ENCODE measurements at regions not wholly inside any gene's neighbourhood (a gene's known extent, or its start where the extent isn't known, plus 50 kb on each side); places are given as distances from the start of the nearest gene placed in this dataset.

GRCh38 chr3:28134792-28135375 lies 106.5 kb upstream of the CMC1 start (continued):
- TF ChIP-seq BRCA1 (CRISPR knock-in tag; IDR thresholded peaks at IDR 0.05): no peak
- no peak for TF ChIP-seq ZBTB20 (CRISPR knock-in tag; IDR thresholded peaks at IDR 0.05; ENCODE audit: borderline replicate concordance, low read depth)
- TF ChIP-seq PRPF4 (IDR thresholded peaks at IDR 0.05; ENCODE audit: low read depth, low read length, poor library complexity, severe bottlenecking): no peak
- TF ChIP-seq SOX13 (IDR thresholded peaks at IDR 0.05): 0 out of 2 replicates have a peak, but pooled peaks have one; percentile 14
- peak in 1 of 2 experiments; percentile 75; a peak in 2 of 4 replicates for TF ChIP-seq SOX13 (CRISPR knock-in tag; conservative IDR thresholded peaks at IDR 0.05 in 1 of 2, IDR thresholded peaks at IDR 0.05 in 1 of 2)
- TF ChIP-seq TEAD2 (CRISPR knock-in tag; IDR thresholded peaks at IDR 0.05): no peak
- no peak for TF ChIP-seq RFX1 (IDR thresholded peaks at IDR 0.05)
- no peak for TF ChIP-seq ZNF17 (CRISPR knock-in tag; IDR thresholded peaks at IDR 0.05)
- 0 out of 2 replicates have a peak, but pooled peaks have one; percentile 20 for TF ChIP-seq PHF21A (CRISPR knock-in tag; IDR thresholded peaks at IDR 0.05)
- 0 out of 2 replicates have a peak, but pooled peaks have one; percentile 57 for TF ChIP-seq MIER2 (CRISPR knock-in tag; IDR thresholded peaks at IDR 0.05)
- TF ChIP-seq ZNF296 (CRISPR knock-in tag; conservative IDR thresholded peaks at IDR 0.05): no peak
- TF ChIP-seq TCF7L2 (IDR thresholded peaks at IDR 0.05; ENCODE audit: low read depth, low read length): no peak
- TF ChIP-seq ZMYM2 (CRISPR knock-in tag; IDR thresholded peaks at IDR 0.05): no peak
- TF ChIP-seq TEAD3 (CRISPR knock-in tag; optimal IDR thresholded peaks at IDR 0.05; ENCODE audit: borderline replicate concordance): peak; percentile 58
- no peak for TF ChIP-seq ZNF746 (CRISPR knock-in tag; IDR thresholded peaks at IDR 0.05)
- peak; percentile 87 for TF ChIP-seq HNF4A (CRISPR knock-in tag; IDR thresholded peaks at IDR 0.05)
- 0 out of 2 replicates have a peak, but pooled peaks have one; percentile 17 for TF ChIP-seq FOXA3 (CRISPR knock-in tag; IDR thresholded peaks at IDR 0.05)
- TF ChIP-seq ZNF350 (CRISPR knock-in tag; IDR thresholded peaks at IDR 0.05; ENCODE audit: borderline replicate concordance, low read depth): no peak
- TF ChIP-seq HMG20A (CRISPR knock-in tag; IDR thresholded peaks at IDR 0.05; ENCODE audit: borderline replicate concordance): peak; percentile 71
- TF ChIP-seq ZNF12 (CRISPR knock-in tag; IDR thresholded peaks at IDR 0.05): peak; percentile 32; the same call in 1 of the 2 replicates
- TF ChIP-seq SMC3 (IDR thresholded peaks at IDR 0.05; ENCODE audit: low read length): no peak
- TF ChIP-seq TBX2 (CRISPR knock-in tag; IDR thresholded peaks at IDR 0.05; ENCODE audit: borderline replicate concordance): no peak
- TF ChIP-seq SP5 (CRISPR knock-in tag; IDR thresholded peaks at IDR 0.05; ENCODE audit: borderline replicate concordance, low read depth): no peak
- TF ChIP-seq ZNF143 (CRISPR knock-in tag; IDR thresholded peaks at IDR 0.05): peak; percentile 48
- TF ChIP-seq, protein P1, sequence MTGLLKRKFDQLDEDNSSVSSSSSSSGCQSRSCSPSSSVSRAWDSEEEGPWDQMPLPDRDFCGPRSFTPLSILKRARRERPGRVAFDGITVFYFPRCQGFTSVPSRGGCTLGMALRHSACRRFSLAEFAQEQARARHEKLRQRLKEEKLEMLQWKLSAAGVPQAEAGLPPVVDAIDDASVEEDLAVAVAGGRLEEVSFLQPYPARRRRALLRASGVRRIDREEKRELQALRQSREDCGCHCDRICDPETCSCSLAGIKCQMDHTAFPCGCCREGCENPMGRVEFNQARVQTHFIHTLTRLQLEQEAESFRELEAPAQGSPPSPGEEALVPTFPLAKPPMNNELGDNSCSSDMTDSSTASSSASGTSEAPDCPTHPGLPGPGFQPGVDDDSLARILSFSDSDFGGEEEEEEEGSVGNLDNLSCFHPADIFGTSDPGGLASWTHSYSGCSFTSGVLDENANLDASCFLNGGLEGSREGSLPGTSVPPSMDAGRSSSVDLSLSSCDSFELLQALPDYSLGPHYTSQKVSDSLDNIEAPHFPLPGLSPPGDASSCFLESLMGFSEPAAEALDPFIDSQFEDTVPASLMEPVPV (CRISPR knock-in tag; IDR thresholded peaks at IDR 0.05): no peak
- TF ChIP-seq, protein P2, sequence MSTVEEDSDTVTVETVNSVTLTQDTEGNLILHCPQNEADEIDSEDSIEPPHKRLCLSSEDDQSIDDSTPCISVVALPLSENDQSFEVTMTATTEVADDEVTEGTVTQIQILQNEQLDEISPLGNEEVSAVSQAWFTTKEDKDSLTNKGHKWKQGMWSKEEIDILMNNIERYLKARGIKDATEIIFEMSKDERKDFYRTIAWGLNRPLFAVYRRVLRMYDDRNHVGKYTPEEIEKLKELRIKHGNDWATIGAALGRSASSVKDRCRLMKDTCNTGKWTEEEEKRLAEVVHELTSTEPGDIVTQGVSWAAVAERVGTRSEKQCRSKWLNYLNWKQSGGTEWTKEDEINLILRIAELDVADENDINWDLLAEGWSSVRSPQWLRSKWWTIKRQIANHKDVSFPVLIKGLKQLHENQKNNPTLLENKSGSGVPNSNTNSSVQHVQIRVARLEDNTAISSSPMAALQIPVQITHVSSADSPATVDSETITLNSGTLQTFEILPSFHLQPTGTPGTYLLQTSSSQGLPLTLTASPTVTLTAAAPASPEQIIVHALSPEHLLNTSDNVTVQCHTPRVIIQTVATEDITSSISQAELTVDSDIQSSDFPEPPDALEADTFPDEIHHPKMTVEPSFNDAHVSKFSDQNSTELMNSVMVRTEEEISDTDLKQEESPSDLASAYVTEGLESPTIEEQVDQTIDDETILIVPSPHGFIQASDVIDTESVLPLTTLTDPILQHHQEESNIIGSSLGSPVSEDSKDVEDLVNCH (CRISPR knock-in tag; IDR thresholded peaks at IDR 0.05): no peak
- no peak for TF ChIP-seq ZNF674 (CRISPR knock-in tag; IDR thresholded peaks at IDR 0.05; ENCODE audit: low read depth)
- TF ChIP-seq, protein P3, sequence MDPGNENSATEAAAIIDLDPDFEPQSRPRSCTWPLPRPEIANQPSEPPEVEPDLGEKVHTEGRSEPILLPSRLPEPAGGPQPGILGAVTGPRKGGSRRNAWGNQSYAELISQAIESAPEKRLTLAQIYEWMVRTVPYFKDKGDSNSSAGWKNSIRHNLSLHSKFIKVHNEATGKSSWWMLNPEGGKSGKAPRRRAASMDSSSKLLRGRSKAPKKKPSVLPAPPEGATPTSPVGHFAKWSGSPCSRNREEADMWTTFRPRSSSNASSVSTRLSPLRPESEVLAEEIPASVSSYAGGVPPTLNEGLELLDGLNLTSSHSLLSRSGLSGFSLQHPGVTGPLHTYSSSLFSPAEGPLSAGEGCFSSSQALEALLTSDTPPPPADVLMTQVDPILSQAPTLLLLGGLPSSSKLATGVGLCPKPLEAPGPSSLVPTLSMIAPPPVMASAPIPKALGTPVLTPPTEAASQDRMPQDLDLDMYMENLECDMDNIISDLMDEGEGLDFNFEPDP (CRISPR knock-in tag; conservative IDR thresholded peaks at IDR 0.05): no peak
- TF ChIP-seq SMAD3 (CRISPR knock-in tag; IDR thresholded peaks at IDR 0.05): no peak

All from HepG2 (cell line).